RWPE1 (cell line): ENCODE measurements at regions not wholly inside any gene's neighbourhood (a gene's known extent, or its start where the extent isn't known, plus 50 kb on each side); places are given as distances from the start of the nearest gene placed in this dataset.

Experiments
- CTCF ChIA-PET: fragments of 350-600 bp; sonication (Branson Sonifier 250); formaldehyde crosslinking; extraction: SDS; loops from one replicate; lab custom pipeline; 2021; lab: Yijun Ruan, JAX
- POLR2A ChIA-PET: fragments of 400-600 bp; formaldehyde crosslinking; extraction: SDS; loops from one replicate; lab custom pipeline; 2020; ENCODE audit warnings: antibody characterized with exemption; ENCODE audit not compliant: low non-redundant PET; lab: Yijun Ruan, JAX
- DNase-seq: peaks from one replicate; pipeline ENCODE4 v3.0.0; 2012; ENCODE audit warnings: low spot score
- H3K27ac ChIP-seq: fragments of 450-650 bp; 2 replicates; pipeline ENCODE4 v1.5.1; 2017
- TF ChIP-seq, protein P1 (sequence below): fragments of 450-650 bp; conservative IDR thresholded peaks from 2 replicates; pipeline ENCODE4 v1.5.1; 2017; ENCODE audit warnings: low read depth, mild to moderate bottlenecking

- POLR2A ChIA-PET = no interaction called here
- TF ChIP-seq, protein P1, sequence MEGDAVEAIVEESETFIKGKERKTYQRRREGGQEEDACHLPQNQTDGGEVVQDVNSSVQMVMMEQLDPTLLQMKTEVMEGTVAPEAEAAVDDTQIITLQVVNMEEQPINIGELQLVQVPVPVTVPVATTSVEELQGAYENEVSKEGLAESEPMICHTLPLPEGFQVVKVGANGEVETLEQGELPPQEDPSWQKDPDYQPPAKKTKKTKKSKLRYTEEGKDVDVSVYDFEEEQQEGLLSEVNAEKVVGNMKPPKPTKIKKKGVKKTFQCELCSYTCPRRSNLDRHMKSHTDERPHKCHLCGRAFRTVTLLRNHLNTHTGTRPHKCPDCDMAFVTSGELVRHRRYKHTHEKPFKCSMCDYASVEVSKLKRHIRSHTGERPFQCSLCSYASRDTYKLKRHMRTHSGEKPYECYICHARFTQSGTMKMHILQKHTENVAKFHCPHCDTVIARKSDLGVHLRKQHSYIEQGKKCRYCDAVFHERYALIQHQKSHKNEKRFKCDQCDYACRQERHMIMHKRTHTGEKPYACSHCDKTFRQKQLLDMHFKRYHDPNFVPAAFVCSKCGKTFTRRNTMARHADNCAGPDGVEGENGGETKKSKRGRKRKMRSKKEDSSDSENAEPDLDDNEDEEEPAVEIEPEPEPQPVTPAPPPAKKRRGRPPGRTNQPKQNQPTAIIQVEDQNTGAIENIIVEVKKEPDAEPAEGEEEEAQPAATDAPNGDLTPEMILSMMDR = no peak
- DNase-seq = no peak
- CTCF ChIA-PET = no interaction called here
- no peak overlapping the region for H3K27ac ChIP-seq
These were observed 92.9 kb downstream of the TXNL1 start for GRCh38 chr18:56545464-56545863.

DNA sequence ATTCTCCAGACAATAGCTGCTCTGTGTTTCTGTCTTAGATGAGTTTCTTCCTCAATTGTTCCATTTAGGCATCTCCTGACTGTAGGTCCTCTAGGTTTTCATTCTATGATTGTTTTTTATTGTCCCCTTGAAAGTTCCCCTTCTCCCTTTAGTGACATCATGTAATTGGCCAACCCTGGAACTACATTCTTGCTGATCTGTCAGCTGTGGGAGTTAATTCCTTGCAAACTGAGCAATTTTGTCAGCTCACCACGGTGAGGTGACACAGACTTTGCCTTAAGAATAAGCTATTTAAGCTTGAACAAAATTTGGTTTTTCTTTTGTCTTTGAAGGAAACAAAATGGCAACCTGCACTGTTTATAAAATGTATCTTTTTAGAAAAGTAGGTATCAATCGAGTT is 95.9 kb downstream of the TXNL1 start:
- ChIA-PET POLR2A (no interaction called here), CTCF (no interaction called here)
- H3K27ac ChIP-seq = no peak overlapping the region
- TF ChIP-seq, protein P1 = no peak
- no peak for DNase-seq

GRCh38 chr18:56541793-56542192 is 96.6 kb downstream of the TXNL1 start:
- TF ChIP-seq, protein P1 = no peak
- H3K27ac ChIP-seq = no peak overlapping the region
- POLR2A ChIA-PET = no interaction called here
- DNase-seq = no peak
- CTCF ChIA-PET = no interaction called here

DNA sequence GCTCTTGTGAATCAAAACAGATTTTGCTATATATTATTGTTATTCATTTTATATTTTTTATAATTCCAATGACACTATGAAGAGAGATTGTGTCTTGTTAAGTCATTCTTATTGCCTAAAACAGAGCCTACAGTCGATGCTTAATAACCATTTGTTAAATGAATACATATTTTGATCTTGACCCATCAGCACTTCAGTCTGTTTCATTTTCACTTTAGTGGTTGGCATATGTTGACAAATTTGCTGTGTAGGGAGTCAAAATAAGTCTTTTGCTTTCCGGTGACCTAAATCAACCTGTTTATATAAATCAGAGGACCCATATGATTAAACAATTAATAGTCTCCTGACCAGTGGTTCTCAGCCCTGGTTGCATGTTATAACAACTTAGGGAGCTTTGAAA is 97.1 kb downstream of the TXNL1 start:
- no peak for DNase-seq
- ChIA-PET CTCF (no interaction called here), POLR2A (no interaction called here)
- TF ChIP-seq, protein P1 = no peak
- H3K27ac ChIP-seq = no peak overlapping the region

- CTCF ChIA-PET = no interaction called here
- no peak overlapping the region for H3K27ac ChIP-seq
- POLR2A ChIA-PET = no interaction called here
- no peak for DNase-seq
- TF ChIP-seq, protein P1 = no peak
These were observed 99.6 kb downstream of the TXNL1 start for GRCh38 chr18:56538746-56539145.

DNA sequence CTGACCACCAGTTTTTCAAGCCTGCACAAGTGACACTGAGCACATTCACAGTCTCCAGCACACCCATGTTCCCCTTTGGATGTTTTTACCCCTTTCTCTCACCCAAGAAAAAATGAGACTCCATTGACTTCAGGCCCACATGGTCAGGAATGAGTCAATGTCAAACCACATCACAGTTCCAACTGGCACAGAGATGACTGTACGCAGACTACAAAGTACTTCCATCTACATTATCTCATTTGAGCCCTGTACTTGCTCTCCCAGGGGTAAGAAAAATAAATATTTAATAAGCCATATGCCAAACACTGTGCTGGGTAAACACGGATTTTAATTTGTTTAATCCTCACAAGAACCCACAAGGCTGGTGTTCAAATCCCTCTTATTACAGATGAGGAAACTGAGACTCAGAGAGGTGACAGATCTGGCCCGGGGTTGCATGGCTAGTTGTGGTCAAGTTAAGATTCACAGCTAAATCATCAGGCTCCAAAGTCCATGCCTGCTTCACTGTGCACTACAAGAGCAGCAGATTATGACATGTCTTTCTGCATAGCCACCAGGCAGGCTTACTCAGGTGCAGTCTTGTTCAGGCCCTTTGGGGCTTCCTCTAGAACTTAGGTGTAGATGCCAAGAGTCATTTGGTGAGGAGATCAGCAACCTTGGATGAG is 106.1 kb downstream of the TXNL1 start:
- ChIA-PET CTCF (no interaction called here), POLR2A (no interaction called here)
- H3K27ac ChIP-seq = no peak overlapping the region
- TF ChIP-seq, protein P1 = no peak
- no peak for DNase-seq
